ENCODE measurements at regions not wholly inside any gene's neighbourhood (a gene's known extent, or its start where the extent isn't known, plus 50 kb on each side); places are given as distances from the start of the nearest gene placed in this dataset.

DNA sequence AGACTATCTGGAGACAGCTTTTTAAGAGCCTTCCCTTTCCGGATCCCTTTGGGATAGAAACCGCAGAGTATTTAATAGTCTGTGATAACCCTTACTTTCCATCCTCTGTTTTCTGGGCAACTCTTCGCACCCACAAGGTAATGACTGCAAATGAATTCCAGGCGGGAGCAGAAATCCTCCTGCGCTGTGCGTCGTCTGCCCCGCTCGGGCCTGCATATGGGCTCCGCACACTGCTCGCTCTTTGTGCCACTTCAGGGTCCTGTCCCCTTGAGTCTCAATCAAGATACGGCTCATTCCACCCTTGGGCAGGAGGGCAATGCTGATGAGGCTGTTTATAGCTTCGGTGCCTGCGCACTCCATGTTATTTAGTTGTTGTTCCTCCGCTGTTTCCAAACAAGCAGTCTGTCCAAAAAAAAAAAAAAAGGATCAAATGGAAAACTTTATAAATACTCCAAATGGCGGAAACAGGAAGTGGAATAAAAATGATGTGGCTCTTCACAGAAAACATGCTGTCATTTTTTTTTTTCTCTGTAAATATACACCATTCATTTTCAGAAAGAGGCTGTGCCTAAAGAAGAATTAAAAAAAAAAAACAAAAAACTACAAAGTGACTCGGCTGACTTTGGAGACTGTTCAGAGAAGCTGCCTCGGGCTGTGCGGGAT, 169.6 kb upstream of the GMDS start:
- DNase-seq = no peak

DNA sequence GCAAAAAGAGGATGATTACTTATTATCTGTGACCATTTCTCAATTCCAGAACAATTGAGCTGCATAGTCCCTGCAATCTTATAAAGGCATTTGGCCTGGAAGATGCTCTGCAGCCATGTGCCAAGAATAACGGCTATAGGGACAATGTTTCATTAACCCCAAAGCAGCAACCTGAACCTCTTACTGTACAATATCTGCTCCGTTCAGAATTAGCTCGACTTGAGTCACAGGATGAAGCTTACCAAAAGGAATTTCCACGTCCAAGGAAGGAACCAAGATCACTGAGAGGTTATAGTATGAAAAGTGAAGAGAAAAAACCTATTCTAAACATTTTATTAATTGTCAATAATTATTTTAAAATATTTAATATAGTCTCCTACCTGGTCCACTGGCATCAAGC, 167.3 kb upstream of the GMDS start:
- peak; percentile 77 for DNase-seq

DNA sequence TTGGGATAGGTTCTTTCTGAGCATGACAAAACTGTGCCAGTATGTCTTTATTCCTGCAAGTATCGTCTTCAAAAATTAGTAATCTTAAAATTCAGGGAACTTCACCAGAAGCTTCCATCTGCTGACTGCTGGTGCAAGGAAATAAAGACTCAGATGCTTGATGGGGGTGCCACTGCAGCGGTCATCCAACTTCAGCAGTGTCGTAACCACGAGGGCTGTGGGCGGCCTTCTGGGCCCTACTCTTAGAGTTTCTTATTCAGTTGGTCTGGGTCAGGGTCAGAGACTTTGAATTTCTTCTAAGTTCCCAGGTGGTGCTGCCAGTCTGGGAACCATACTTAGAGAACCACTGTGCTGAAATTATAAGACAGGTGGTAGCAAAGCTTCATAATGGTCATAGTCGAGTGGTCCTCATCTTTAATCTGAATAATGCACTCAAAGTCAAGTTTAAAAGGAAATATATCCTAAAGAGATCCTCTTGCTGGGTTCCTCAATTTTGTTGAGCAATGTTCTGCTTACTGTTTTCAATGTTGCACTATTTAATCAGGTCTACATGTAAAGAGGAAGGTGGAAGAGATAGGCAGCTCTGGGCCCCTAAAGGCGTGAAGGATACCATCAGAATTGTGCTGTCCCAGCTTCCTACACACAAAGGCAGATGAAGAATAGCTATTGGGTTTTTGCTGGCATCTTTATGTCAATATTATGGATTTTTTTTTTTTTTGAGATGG, 165.4 kb upstream of the GMDS start:
- no peak for DNase-seq

DNA sequence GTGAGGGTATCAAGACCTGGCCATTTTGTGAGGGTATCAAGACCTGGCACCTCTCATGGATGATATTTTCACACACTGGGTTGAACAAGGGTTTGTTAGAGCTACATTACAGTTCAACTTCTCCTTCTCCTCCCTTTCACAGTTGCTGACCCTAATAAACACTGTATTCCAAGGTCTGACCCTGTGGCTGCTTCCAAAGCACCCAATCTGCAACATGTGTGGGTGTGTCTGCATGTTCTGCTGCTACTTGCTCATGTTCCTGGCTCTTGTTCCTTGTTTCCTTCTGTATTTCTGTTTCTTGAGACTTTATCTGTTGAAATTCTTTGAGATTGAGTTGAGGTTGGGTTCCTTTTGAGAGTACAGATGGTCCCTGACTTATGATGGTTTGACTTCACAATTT, 162.1 kb upstream of the GMDS start:
- DNase-seq = no peak

DNA sequence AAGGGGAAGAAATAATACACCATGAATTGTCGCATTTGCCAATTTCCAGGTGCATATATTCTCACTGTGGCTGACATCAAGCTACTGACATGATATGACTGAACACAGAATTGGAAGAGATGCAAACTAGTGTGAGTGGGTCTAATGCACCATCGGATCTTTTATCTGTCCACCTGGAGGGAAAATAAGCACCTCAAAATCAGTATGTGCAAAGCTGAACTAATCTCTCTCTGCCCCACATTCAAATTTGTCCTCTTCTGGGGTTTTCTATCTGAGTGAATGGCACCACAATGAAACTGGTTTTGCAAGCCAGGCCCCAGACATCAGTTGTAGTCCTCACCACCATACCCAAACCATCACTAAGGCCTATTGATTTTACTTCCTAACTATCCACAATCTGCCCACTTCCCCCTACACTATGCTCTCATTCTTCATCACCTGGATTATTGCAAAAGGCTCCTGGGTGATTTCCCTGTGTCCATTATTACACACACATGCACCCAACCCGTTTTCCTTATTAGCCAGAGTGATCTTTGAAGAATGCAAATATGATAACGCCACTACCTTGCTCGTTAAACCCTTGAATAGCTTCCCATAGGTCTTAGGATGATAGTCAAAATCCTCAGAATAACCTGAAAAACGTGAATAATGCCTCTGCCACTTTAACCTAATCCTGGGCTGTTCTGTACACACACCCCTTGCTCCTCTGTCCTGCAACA, 159.0 kb upstream of the GMDS start:
- DNase-seq = no peak

DNA sequence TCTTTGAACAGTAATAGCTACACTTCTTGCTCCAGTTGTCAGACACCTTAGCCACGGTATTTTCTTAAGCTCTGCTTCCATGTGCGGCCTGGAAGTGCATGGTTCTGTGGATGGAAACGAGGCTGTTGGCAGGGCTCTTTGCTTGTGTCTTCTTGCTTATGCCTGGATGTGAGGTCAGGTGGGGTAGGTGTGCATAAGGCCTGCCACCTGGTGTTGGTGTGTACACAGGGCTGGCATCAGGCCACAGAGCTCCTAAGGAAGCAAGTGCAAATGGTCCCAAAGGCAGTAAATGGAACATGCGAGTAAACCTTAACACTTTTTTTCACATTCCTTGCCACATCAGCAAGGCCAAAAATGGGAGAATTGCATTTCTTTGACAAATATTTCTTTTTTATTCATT, 158.1 kb upstream of the GMDS start:
- DNase-seq = no peak

DNA sequence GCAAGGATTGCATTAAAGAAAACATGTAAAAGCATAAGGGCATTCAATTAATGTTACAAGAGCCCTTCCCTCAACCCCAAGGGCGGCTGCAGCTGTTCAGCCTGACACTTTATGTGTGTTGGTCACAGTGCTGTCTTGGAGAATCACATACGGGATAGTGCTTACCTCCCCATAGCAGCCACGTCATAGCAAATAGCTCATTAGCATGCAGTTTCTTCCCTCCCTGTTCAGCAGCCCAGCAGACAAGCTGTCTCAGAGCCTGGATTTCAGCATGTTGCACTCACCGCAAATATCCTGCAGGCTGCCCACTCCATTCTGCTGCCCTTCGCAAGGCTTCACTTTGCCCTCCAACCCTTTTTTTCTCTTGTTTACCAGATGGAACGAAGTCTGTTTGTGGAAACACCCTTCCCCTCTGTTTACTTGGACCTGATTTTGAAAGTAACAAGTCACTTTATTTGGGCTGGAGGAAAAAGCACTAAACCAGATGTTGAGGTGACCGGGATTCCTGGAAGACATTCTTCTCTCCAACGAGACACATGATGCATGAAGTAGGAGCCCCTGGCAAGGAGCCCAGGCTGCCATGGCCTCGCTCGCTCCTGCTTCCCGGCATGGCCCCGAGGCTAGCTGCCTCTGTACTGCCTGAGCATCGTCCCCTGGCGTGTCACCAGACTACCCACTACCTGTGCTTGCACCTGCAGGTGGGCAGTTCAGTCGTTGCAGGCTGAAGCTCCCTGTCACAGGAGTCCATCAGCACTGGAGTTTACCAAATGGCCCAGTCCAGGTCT, 151.6 kb upstream of the GMDS start:
- DNase-seq = peak; percentile 85

DNA sequence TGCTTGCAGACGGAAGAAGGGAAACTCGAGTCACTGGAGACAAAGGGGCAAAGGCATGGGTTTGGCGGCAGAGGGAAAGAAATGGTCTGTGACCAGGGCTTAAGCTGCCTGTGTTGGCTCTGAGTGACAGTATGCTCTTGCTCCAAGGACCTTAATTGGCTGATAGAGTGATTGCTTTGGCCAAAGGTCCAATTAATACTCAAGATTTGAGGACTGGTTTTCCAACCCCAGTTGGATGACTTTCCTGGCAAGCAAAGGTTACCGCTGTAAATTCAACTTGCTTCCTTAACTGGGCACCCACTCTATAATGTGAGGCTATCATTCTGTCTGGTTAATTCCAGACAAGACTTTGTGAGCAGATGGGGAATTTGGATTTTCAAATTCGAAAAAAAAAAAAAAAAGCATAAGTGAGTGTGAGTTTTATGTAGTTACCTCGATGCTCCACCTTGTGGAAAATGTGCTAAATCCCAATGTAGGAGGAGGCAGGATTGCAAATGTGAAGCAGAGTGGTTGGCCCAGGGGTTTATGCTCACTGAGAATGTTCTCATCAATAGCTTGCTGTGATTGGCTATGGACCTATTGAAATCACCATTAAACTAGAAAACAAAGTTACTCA, 150.7 kb upstream of the GMDS start:
- DNase-seq = peak; percentile 13

DNA sequence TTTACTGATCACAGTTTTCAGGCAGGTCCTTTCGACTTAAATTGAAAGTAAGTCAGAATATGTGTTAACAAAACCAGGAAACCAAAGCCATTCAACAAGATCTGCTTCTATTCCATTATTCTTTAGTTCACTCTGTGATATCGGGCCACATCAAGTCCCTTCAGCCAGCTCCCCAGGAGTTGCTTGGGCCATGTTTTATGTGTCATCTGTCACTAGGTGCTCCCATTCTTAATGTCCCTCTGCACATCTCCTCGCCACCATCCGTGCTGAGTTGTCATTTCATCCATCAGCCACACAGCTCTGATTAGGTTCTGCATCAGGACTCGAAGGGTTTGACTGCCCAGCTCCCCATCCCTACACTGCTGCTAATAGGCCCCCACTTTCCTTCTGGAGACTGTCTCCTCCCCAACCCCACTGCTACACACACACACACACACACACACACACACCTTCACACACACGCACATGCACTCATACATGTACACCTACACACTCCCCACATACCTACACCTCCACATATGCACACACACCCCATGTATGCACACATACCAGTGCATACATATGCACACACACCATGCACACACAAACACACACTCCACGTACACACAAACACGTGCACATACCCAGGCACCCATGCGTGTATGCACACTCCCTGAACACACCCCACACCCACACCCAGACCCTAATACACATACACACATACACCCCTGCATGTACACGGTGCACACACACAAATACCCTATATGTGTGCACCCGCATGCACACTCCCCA, 143.3 kb upstream of the GMDS start:
- DNase-seq = no peak

DNA sequence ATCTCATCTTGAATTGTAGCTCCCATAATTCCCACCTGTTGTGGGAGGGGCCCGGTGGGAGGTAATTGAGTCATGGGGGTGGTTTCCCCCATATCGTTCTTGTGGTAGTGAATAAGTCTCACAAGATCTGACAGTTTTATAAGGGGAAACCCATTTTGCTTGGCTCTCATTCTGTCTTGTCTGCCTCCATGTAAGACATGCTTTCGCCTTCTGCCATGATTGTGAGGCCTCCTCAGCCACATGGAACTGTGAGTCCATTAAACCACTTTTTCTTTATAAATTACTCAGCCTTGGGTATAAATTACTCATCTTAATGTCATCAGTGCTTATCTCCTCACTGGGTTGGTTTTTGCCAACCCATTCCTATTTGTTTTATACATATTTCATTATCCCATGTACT, 142.0 kb upstream of the GMDS start:
- no peak for DNase-seq

DNA sequence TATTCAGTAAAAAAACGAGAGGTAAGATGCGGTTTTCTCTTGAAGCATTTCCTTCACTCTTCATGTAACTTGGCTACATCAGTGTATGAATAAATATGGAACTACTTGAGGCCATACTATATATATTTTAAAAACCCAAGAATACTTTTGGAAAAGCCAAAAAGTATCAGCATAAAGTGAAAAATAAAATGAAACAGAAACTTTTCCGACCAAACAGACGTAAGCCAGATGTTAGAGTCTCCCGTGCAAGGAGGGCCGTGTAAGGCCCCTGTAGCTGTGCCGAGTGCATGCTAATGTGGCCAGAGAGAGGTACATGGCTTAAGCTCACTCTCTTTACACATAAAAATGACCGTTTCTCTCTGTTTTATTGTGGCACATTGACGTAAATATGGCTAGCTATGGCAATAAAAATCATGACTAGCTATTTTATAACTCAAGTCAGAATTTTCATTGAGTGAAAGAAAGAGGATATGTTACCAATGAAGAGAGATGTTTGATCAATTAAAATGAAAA, 140.1 kb upstream of the GMDS start:
- DNase-seq = no peak

DNA sequence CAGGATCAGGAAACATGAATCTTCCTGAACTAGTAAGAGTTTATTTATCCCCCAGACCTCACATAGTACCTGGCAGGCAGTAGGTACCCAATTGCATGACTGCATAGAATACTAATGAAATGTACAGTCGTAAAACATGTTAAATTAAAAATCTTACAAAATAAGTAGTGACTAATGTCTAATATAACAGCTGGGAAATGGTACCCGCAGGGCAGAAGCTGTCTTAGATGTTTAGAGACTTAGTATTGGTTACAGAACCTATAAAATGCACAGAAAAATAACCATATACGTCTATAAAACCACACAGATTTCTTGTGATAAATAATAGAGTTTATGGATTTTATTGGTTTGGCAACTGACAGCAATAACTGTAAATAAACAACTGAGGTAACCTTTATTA, 139.1 kb upstream of the GMDS start:
- no peak for DNase-seq

DNA sequence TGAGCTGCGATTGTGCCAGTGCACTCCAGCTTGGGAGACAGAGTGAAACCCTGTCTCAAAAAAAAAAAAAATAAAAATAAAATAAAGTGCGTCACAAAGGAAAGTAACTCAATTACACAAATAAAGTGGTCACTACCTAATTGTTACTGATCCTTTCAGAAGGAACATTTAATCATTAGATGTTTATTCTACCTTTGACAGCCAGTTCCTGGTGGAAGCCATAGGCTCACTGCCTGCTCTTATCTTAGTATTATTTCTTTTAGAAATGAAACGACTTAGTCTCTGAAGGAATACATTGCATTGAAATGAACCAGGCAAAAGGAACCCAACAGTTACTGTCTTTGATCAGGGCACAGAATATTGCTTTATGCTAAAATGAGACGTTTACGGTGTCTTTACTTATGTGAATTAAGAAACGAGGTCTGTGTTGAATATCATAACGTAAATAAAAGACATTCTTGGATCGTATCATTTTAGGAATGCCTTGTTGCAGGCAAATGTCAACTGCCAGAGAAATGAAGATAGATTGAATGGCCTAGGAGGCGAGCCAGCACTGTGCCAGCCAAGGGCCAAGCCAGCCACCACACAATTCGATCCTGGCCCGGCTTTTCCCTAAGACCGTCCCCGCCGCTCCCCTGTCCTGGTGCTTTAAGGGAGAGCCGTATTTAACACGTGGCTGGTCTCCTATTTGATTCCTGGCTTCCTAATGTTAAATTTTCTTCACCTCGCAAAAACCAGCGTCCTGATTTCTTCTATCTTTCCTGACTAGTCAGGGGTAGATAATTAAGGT, 136.7 kb upstream of the GMDS start:
- no peak for DNase-seq

DNA sequence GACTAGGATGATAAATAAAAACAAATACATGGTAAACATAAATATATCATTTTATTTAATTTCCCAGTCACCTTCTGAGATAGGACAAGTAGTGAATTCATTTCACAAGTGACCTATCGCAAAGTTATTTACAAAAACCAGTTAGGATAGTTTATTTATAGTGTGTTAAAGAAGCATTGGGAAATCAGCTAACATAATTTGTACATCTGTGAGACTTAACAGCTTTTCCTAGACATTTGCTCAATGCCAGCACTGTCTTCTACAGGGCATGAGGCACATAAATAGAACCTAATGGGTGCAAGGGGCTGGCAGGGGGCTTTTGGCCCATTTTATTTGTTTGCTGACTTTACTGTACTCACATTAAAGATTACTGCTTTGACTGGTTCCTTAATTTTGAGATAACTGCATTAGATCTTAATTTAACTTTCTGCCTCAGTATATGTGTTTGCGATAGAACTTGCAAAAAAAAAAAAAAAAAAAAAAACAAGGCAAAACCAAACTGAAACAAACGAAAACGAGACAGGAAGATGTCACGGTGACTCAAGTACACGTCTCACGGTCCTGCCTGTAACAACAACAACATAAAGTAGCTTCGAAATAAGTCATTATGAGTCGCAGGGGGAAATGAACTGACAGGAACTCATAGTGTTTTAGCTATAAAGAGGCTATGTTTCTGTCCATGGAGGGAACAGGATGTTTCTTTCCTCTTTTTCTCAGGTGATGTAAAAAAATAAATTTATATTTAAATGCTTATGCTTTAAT, 133.7 kb upstream of the GMDS start:
- DNase-seq = peak; percentile 43

DNA sequence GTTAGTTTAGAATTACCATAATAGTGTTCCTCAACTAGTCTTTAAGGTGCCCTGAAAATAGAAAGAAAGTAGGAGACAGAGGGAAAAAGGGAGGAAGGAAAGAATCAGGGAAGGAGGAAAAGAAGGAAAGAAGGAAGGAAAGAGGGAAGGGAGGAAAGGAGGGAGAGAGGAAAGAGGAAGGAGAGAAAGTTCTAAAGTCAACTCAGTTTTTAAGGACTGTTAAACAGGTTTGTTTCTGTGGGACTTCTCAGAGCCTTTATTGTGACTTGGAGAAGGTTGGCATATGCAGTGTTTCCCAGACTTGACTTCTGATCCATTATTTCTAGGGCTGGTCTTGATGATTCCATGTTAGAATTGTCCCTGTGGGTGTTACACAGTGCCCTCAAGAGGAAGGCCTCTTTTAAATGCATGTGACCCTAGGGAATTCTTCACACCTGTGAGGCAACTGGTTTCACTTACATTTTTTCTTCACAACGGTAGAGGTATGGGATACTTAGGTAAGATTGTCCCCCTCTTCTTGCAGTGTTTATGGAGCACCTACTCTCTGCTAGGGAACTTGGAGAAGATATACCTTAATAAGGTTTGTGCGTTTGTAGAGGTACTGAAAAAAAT, 132.7 kb upstream of the GMDS start:
- DNase-seq = no peak

DNA sequence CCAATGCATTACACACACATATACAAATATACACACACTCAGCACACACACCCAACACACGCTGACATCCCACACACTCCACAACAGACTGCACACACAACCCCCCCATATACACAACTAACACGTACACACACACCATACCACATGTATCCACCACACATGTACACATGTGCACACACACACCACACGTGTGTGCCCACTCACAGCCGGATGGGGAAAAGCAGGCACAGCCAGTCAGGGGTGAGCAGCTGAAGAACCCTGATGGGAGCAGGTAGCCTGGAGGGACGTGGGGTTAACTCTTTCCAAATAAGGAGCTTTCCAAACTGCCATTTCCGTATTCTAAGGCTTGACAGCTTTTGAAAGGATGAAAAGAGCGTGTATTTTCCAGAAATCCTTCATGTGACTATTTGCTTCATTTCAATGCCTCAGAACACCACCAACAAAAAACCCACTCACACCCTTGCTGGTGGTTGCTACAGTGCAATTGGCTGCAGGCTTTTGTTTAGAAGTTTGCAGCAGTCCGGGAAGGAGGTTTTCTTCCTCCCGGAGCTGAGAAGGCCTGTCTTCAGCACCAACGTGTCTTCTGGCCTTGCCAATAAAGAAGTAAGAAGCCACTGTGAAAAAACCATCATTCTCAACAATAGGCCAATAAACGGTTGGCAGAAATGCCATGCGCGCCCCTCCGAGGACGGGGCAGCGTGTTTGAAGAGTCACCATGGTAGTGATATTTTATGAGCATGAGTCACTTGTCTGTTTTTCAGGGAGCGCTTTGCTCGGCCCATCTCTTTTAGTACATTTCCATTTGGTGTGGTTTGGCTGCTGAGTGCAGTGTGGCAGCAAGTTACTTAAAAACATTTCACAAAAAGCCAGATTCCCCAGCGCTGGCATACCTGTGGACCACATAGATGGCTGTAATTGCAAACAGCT, 131.3 kb upstream of the GMDS start:
- DNase-seq = peak; percentile 46

DNA sequence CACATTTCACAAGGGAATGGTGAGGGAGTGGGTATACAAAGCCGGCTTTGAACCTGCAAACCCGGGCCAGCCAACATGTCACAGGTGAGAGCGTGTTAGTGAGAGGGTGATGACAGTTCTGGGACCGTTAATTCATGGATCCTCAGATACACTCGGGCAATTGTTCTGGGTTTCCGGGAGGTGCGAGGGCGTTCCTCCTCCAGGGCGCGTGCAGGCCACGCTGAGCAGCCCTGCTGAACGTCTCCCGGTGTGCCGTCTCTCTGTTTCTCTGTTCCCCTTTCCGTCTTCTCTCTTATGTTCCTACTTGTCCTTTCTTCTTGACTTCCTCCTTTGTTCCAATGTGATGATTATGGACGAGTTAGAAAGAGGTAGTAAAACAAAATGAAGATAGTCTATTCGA, 130.0 kb upstream of the GMDS start:
- DNase-seq = no peak

DNA sequence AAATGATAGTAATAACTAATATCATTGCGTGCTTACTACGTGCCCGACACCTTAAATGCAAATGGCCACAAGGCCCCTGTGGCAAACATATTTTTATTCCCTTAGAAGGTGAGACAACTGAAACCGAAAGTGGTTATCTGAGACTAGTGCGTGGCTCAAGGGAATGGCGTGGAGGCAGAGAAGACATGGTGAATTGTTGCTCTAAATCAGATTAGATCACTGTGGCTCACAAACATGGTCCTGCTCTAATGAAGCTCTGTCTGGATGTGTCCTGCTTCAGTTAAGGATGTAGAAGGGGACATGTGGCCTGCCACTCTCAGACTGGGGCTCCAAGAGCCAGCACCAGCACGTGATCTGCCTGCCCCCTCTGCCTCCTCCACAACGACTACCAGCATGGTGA, 124.2 kb upstream of the GMDS start:
- no peak for DNase-seq

DNA sequence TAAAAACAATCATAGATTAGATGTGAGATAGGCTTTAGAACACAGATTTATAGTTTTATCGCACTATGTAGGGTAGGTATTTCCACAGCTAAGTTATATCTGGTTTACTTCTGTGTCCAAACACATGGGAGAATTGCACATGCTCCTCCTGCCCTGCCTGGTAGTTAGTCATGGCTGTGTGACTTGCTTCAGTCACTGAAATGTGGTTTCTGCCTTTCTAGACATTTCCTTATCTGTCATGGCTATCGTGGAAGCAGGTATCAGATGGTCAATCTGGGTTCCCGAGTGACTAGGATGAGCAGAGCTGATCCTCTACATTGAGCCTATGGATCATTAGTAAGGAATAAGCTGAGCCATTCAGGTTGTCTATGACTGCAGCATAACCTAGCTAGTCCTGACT, 117.8 kb upstream of the GMDS start:
- no peak for DNase-seq

Measured in fibroblast of upper back skin (primary cell).